ENCODE measurements at regions not wholly inside any gene's neighbourhood (a gene's known extent, or its start where the extent isn't known, plus 50 kb on each side); places are given as distances from the start of the nearest gene placed in this dataset.

- DNase-seq, result no peak
- CTCF ChIA-PET, result no interaction called here
- Mint-ChIP-seq H3K4me1 (ENCODE audit: low read depth, unreplicated experiment) (no peaks in the 10 kb centered on the region), H3K27me3 (ENCODE audit: unreplicated experiment) (peaks cover 81% of the 10 kb centered on the region), H3K9me3 (ENCODE audit: low read depth, unreplicated experiment) (peaks cover 10% of the 10 kb centered on the region), H3K4me3 (ENCODE audit: low read depth, unreplicated experiment) (no peak overlapping the region), H3K36me3 (ENCODE audit: insufficient read depth, unreplicated experiment) (no peaks in the 10 kb centered on the region), H3K27ac (ENCODE audit: unreplicated experiment) (no peak overlapping the region)
- BruUV-seq (replicated peaks), result no TSS peak
- intact Hi-C loops (cut with micrococcal nuclease; ENCODE audit: unreplicated experiment), result no loop called here
- no peak for TF ChIP-seq CTCF (IDR thresholded peaks at IDR 0.05; ENCODE audit: unreplicated experiment)
Observed at GRCh38 chr16:5415123-5415522, 317.5 kb upstream of the EEF2KMT start.

- Mint-ChIP-seq H3K36me3 (ENCODE audit: insufficient read depth, unreplicated experiment) (no peaks in the 10 kb centered on the region), H3K4me3 (ENCODE audit: low read depth, unreplicated experiment) (no peak overlapping the region), H3K27me3 (ENCODE audit: unreplicated experiment) (peaks cover 62% of the 10 kb centered on the region), H3K27ac (ENCODE audit: unreplicated experiment) (no peak overlapping the region), H3K9me3 (ENCODE audit: low read depth, unreplicated experiment) (peaks cover 10% of the 10 kb centered on the region), H3K4me1 (ENCODE audit: low read depth, unreplicated experiment) (no peaks in the 10 kb centered on the region)
- no TSS peak for BruUV-seq (replicated peaks)
- no peak for DNase-seq
- intact Hi-C loops (cut with micrococcal nuclease; ENCODE audit: unreplicated experiment), result no loop called here
- CTCF ChIA-PET, result no interaction called here
- no peak for TF ChIP-seq CTCF (IDR thresholded peaks at IDR 0.05; ENCODE audit: unreplicated experiment)
Observed at GRCh38 chr16:5412731-5413130, 315.1 kb upstream of the EEF2KMT start.

GRCh38 chr16:5398203-5398602 is 300.6 kb upstream of the EEF2KMT start:
- intact Hi-C loops (cut with micrococcal nuclease; ENCODE audit: unreplicated experiment), result no loop called here
- H3K27ac Mint-ChIP-seq (ENCODE audit: unreplicated experiment), result no peak overlapping the region
- CTCF ChIA-PET, result no interaction called here
- H3K9me3 Mint-ChIP-seq (ENCODE audit: low read depth, unreplicated experiment), result no peaks in the 10 kb centered on the region
- no peak overlapping the region for H3K4me3 Mint-ChIP-seq (ENCODE audit: low read depth, unreplicated experiment)
- H3K27me3 Mint-ChIP-seq (ENCODE audit: unreplicated experiment), result peaks cover 97% of the 10 kb centered on the region
- TF ChIP-seq CTCF (IDR thresholded peaks at IDR 0.05; ENCODE audit: unreplicated experiment), result no peak
- H3K36me3 Mint-ChIP-seq (ENCODE audit: insufficient read depth, unreplicated experiment), result no peaks in the 10 kb centered on the region
- no TSS peak for BruUV-seq (replicated peaks)
- no peaks in the 10 kb centered on the region for H3K4me1 Mint-ChIP-seq (ENCODE audit: low read depth, unreplicated experiment)
- DNase-seq, result no peak

- H3K9me3 Mint-ChIP-seq (ENCODE audit: low read depth, unreplicated experiment), result no peaks in the 10 kb centered on the region
- BruUV-seq (replicated peaks), result no TSS peak
- H3K4me3 Mint-ChIP-seq (ENCODE audit: low read depth, unreplicated experiment), result no peak overlapping the region
- no peak overlapping the region for H3K27ac Mint-ChIP-seq (ENCODE audit: unreplicated experiment)
- no peaks in the 10 kb centered on the region for H3K4me1 Mint-ChIP-seq (ENCODE audit: low read depth, unreplicated experiment)
- DNase-seq, result no peak
- no peaks in the 10 kb centered on the region for H3K36me3 Mint-ChIP-seq (ENCODE audit: insufficient read depth, unreplicated experiment)
- CTCF ChIA-PET, result no interaction called here
- intact Hi-C loops (cut with micrococcal nuclease; ENCODE audit: unreplicated experiment), result no loop called here
- H3K27me3 Mint-ChIP-seq (ENCODE audit: unreplicated experiment), result peaks cover 97% of the 10 kb centered on the region
- TF ChIP-seq CTCF (IDR thresholded peaks at IDR 0.05; ENCODE audit: unreplicated experiment), result no peak
Observed at GRCh38 chr16:5396880-5397279, 299.3 kb upstream of the EEF2KMT start.

- intact Hi-C loops (cut with micrococcal nuclease; ENCODE audit: unreplicated experiment), result no loop called here
- no peaks in the 10 kb centered on the region for H3K9me3 Mint-ChIP-seq (ENCODE audit: low read depth, unreplicated experiment)
- peaks cover 71% of the 10 kb centered on the region for H3K27me3 Mint-ChIP-seq (ENCODE audit: unreplicated experiment)
Observed at GRCh38 chr16:5393070-5393469, 295.5 kb upstream of the EEF2KMT start.

More at GRCh38 chr16:5393070-5393469, 295.5 kb upstream of the EEF2KMT start:
- no peaks in the 10 kb centered on the region for H3K4me1 Mint-ChIP-seq (ENCODE audit: low read depth, unreplicated experiment)
- BruUV-seq (replicated peaks), result no TSS peak
- H3K36me3 Mint-ChIP-seq (ENCODE audit: insufficient read depth, unreplicated experiment), result no peaks in the 10 kb centered on the region
- TF ChIP-seq CTCF (IDR thresholded peaks at IDR 0.05; ENCODE audit: unreplicated experiment), result no peak
- H3K27ac Mint-ChIP-seq (ENCODE audit: unreplicated experiment), result no peak overlapping the region
- no peak overlapping the region for H3K4me3 Mint-ChIP-seq (ENCODE audit: low read depth, unreplicated experiment)
- no peak for DNase-seq
- CTCF ChIA-PET, result no interaction called here

Data from Calu3 (cell line).